ENCODE measurements at regions not wholly inside any gene's neighbourhood (a gene's known extent, or its start where the extent isn't known, plus 50 kb on each side); places are given as distances from the start of the nearest gene placed in this dataset.

DNA sequence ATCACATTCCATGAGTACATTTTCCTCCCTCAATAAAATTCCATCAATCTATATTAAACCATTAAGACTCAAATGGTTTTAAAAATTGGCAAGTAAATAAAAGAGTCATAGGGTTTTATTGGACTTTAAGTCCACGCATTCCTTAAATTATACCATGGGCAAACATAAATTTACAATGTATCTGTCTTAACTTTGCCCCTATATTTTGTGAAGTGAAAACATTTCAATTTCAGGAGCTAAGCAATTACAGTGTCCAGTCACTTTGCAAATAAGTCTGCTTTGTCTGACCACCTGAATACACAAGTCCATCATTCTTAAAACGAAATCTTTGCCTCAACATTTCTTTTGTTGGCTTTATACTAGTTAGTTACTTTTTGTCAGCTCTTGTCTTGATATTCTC, 197.5 kb upstream of the SEMA3D start:
- TF ChIP-seq, protein P1, sequence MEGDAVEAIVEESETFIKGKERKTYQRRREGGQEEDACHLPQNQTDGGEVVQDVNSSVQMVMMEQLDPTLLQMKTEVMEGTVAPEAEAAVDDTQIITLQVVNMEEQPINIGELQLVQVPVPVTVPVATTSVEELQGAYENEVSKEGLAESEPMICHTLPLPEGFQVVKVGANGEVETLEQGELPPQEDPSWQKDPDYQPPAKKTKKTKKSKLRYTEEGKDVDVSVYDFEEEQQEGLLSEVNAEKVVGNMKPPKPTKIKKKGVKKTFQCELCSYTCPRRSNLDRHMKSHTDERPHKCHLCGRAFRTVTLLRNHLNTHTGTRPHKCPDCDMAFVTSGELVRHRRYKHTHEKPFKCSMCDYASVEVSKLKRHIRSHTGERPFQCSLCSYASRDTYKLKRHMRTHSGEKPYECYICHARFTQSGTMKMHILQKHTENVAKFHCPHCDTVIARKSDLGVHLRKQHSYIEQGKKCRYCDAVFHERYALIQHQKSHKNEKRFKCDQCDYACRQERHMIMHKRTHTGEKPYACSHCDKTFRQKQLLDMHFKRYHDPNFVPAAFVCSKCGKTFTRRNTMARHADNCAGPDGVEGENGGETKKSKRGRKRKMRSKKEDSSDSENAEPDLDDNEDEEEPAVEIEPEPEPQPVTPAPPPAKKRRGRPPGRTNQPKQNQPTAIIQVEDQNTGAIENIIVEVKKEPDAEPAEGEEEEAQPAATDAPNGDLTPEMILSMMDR (IDR thresholded peaks at IDR 0.05) = no peak
- TF ChIP-seq POLR2A (IDR thresholded peaks at IDR 0.05) = no peak
